ENCODE measurements at regions not wholly inside any gene's neighbourhood (a gene's known extent, or its start where the extent isn't known, plus 50 kb on each side); places are given as distances from the start of the nearest gene placed in this dataset.

DNA sequence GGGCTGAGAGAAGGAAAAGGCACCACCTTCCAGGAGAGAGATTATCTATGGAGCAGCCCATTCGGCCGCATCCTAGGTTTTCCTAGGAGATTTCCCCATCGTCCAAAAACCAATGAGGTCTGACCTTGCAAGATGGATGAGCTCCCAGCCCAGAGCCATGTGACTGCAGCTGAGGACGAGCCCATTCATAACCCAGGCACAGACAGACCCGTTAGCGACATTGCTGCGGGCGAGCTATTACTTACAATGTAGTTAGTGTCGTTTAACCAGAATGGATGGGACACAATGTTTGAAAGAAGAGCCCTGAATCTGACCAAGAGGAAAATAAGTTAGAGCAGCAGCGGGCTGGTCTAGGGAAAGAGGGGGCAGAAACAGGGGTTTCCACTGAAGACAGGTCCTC lies 395.9 kb upstream of the CADM1 start:
- Histone ChIP-seq H3K9me3 (ENCODE audit: control insufficient read depth, low read length) (no peaks in the 10 kb centered on the region), H3K36me3 (ENCODE audit: control insufficient read depth, insufficient read depth, low read length) (no peaks in the 10 kb centered on the region), H3K4me1 (ENCODE audit: control insufficient read depth, insufficient read depth, low read length) (no peaks in the 10 kb centered on the region), H3K27ac (ENCODE audit: low read depth, low read length) (no peak overlapping the region), H3K4me3 (ENCODE audit: low read length) (no peak overlapping the region), H3K27me3 (ENCODE audit: control insufficient read depth, insufficient read depth, low read length, poor library complexity, severe bottlenecking) (peaks cover 4% of the 10 kb centered on the region), H3K9ac (ENCODE audit: extremely low read depth, low read length, poor library complexity, severe bottlenecking) (no peak overlapping the region)
- Mint-ChIP-seq H3K4me1 (no peaks in the 10 kb centered on the region), H3K27me3 (ENCODE audit: insufficient read depth) (peaks cover 2% of the 10 kb centered on the region), H3K36me3 (ENCODE audit: low read depth) (no peaks in the 10 kb centered on the region), H3K27ac (no peak overlapping the region), H3K9me3 (no peaks in the 10 kb centered on the region), H3K4me3 (no peak overlapping the region)
- TF ChIP-seq, protein P1, sequence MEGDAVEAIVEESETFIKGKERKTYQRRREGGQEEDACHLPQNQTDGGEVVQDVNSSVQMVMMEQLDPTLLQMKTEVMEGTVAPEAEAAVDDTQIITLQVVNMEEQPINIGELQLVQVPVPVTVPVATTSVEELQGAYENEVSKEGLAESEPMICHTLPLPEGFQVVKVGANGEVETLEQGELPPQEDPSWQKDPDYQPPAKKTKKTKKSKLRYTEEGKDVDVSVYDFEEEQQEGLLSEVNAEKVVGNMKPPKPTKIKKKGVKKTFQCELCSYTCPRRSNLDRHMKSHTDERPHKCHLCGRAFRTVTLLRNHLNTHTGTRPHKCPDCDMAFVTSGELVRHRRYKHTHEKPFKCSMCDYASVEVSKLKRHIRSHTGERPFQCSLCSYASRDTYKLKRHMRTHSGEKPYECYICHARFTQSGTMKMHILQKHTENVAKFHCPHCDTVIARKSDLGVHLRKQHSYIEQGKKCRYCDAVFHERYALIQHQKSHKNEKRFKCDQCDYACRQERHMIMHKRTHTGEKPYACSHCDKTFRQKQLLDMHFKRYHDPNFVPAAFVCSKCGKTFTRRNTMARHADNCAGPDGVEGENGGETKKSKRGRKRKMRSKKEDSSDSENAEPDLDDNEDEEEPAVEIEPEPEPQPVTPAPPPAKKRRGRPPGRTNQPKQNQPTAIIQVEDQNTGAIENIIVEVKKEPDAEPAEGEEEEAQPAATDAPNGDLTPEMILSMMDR (conservative IDR thresholded peaks at IDR 0.05), result no peak
- WGBS, 2 experiments (ENCODE audit: insufficient coverage in 1 of 2, insufficient read length in 1 of 2), result 95 to 96% methylated on average over 9 to 10 of the region's 10 CpGs
- DNase-seq, result no peak

DNA sequence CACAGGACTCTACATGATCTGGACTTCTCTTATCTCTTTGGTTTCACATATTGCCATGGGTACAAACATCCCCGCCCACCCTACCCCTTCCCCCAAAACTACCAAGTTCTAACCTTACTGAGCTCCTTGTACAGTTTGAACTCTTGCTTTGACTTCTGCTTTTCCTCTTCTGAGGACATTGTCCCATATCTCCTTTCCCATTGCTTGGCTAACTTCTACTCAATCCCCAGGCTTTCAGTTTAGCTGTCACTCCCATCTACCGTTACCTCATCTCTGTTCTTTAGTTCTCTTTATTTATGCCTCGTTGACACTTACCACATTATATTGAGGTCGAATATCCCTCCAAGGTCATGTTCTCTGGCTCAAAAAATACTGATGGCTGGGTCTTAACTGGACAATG lies 393.5 kb upstream of the CADM1 start:
- Mint-ChIP-seq H3K9me3 (no peaks in the 10 kb centered on the region), H3K36me3 (ENCODE audit: low read depth) (no peaks in the 10 kb centered on the region), H3K27me3 (ENCODE audit: insufficient read depth) (peaks cover 1% of the 10 kb centered on the region), H3K27ac (no peak overlapping the region), H3K4me1 (no peaks in the 10 kb centered on the region), H3K4me3 (no peak overlapping the region)
- Histone ChIP-seq H3K4me1 (ENCODE audit: control insufficient read depth, insufficient read depth, low read length) (no peaks in the 10 kb centered on the region), H3K9ac (ENCODE audit: extremely low read depth, low read length, poor library complexity, severe bottlenecking) (no peak overlapping the region), H3K4me3 (ENCODE audit: low read length) (no peak overlapping the region), H3K27ac (ENCODE audit: low read depth, low read length) (no peak overlapping the region), H3K36me3 (ENCODE audit: control insufficient read depth, insufficient read depth, low read length) (no peaks in the 10 kb centered on the region), H3K9me3 (ENCODE audit: control insufficient read depth, low read length) (no peaks in the 10 kb centered on the region), H3K27me3 (ENCODE audit: control insufficient read depth, insufficient read depth, low read length, poor library complexity, severe bottlenecking) (peaks cover 15% of the 10 kb centered on the region)
- TF ChIP-seq, protein P1 (conservative IDR thresholded peaks at IDR 0.05), result no peak
- DNase-seq, result no peak
- WGBS, 2 experiments (ENCODE audit: insufficient coverage in 1 of 2, insufficient read length in 1 of 2), result 90 to 92% methylated on average over 1 to 3 of the region's 4 CpGs

DNA sequence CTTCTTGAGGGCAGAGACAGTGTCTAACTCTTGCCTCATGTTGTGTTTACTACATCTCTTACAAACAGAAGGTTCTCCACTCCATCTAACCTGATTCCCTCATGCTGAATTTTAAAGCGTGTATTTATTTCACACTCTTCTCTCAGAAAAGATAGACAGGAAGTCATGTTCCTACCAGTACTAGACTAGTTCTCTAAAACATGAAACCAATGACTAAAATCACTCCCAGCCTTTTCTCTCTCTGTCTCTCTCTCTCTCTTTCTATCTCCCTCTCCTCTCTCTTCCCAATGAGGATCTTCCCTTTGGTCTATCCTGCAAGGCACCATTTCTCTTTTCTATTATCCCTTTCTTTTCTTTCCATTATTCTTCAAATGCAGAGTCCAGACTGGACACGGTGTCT lies 391.9 kb upstream of the CADM1 start:
- WGBS, 2 experiments (ENCODE audit: insufficient coverage in 1 of 2, insufficient read length in 1 of 2), result 90 to 94% methylated on average over 2 of the region's 2 CpGs
- Histone ChIP-seq H3K9me3 (ENCODE audit: control insufficient read depth, low read length) (no peaks in the 10 kb centered on the region), H3K4me1 (ENCODE audit: control insufficient read depth, insufficient read depth, low read length) (no peaks in the 10 kb centered on the region), H3K4me3 (ENCODE audit: low read length) (no peak overlapping the region), H3K27me3 (ENCODE audit: control insufficient read depth, insufficient read depth, low read length, poor library complexity, severe bottlenecking) (peaks cover 21% of the 10 kb centered on the region), H3K27ac (ENCODE audit: low read depth, low read length) (no peak overlapping the region), H3K9ac (ENCODE audit: extremely low read depth, low read length, poor library complexity, severe bottlenecking) (no peak overlapping the region), H3K36me3 (ENCODE audit: control insufficient read depth, insufficient read depth, low read length) (no peaks in the 10 kb centered on the region)
- Mint-ChIP-seq H3K27ac (no peak overlapping the region), H3K9me3 (no peaks in the 10 kb centered on the region), H3K4me3 (no peak overlapping the region), H3K36me3 (ENCODE audit: low read depth) (no peaks in the 10 kb centered on the region), H3K4me1 (no peaks in the 10 kb centered on the region), H3K27me3 (ENCODE audit: insufficient read depth) (peaks cover 7% of the 10 kb centered on the region)
- TF ChIP-seq, protein P1 (conservative IDR thresholded peaks at IDR 0.05), result no peak
- DNase-seq, result no peak

Data from endodermal cell (in vitro differentiated cells).